H7 (cell line): ENCODE measurements at regions not wholly inside any gene's neighbourhood (a gene's known extent, or its start where the extent isn't known, plus 50 kb on each side); places are given as distances from the start of the nearest gene placed in this dataset.
"Not testable (repeated sequence)": the region's sequence is repeated elsewhere in the genome, so short reads cannot be mapped to it uniquely, and the experiment has no call there.

Experiments used
- DNase-seq: peaks from one replicate; pipeline ENCODE4 v3.0.0; 2012
- H3K27me3 ChIP-seq: 2 replicates; pipeline ENCODE4 v1.6.0; 2011; ENCODE audit warnings: mild to moderate bottlenecking, low read length; ENCODE audit not compliant: control insufficient read depth, insufficient read depth
- H3K36me3 ChIP-seq: replicated peaks from 2 replicates; pipeline ENCODE4 v1.5.1; 2011; ENCODE audit warnings: low read length; ENCODE audit not compliant: control insufficient read depth, insufficient read depth
- H3K4me3 ChIP-seq: 2 replicates; pipeline ENCODE4 v1.5.1; 2011; ENCODE audit warnings: low read depth, mild to moderate bottlenecking, control low read depth, low read length, moderate library complexity; ENCODE audit not compliant: insufficient read depth

DNA sequence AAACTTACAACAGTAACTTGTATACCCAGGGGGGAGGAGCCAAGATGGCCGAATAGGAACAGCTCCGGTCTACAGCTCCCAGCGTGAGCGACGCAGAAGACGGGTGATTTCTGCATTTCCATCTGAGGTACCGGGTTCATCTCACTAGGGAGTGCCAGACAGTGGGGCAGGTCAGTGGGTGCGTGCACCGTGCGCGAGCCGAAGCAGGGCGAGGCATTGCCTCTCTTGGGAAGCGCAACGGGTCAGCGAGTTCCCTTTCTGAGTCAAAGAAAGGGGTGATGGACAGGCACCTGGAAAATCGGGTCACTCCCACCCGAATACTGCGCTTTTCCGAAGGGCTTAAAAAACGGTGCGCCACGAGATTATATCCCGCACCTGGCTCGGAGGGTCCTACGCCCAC lies 278.8 kb downstream of the FAM47B start:
- not testable (repeated sequence) for DNase-seq, H3K27me3 ChIP-seq, H3K36me3 ChIP-seq
- peak overlapping the region; percentile 26; the same call in 1 of the 2 replicates for H3K4me3 ChIP-seq

DNA sequence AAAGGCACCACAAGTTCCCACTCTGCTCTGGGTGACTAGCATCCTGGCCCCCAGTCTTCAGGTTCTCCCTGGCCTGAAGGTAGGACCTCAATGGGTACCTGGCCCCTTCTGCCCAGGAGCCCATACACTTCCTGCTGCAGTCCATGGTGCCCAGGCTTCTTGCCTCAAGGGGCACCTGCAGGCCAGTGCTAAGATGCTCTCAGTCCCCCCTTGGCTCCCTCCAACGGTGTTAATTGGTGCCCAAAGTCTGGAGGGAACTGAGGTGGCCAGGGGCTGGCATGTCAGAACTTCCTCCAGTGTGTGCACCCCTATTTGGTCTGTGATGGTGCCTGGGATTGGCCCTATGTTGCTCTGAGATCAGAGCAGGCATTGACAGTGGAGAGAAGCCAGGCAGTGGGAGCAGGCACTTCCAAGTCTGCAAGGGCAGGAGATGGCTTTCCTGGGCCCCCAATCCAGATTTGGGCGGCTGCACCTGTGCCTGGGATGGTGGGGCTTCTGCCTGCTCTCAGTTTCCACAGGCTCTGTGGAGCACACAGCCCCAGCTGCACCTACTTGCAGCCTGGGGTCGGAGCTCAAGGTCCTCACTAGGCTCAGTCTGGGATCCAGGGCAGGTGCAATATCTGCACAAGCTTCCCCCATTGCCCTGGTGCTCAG lies 301.6 kb downstream of the FAM47B start:
- Histone ChIP-seq H3K4me3 (no peak overlapping the region), H3K27me3 (no peaks in the 10 kb centered on the region), H3K36me3 (no peaks in the 10 kb centered on the region)
- no peak for DNase-seq

DNA sequence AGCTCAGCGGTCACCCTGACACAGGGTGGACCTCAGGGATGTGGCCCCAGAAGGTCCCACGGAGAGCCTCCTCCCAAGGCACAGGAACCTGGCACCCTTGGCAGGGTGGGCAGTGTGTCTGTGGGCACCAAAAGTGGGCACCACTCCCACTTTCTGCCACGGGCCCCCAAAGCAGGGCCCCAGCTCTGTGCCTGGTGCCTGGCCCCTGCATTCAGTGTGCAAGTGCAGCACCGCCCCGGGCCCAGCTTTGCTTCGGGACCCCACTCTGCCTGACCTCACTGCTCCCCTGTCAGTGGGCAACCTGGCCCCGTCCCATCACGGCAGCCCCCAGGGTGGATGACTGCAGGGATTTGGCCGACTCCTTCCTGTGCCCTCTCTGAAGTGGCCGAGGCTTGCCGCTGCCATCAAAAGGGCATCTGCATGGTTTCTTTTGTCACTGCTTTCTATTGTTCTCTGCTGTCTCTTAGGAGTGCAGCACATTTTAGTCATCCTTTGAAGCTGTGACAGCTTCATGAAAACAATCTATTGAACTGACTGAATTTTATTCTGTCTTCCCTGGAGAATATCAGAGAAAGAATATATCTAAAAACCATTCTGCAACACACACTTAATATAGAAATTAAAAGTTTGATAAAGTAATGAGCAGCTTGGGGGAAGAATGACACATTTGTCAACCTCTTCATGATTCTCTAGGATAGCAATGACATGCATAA lies 302.4 kb downstream of the FAM47B start:
- Histone ChIP-seq H3K4me3 (no peak overlapping the region), H3K36me3 (no peaks in the 10 kb centered on the region), H3K27me3 (no peaks in the 10 kb centered on the region)
- peak; percentile 7 for DNase-seq

DNA sequence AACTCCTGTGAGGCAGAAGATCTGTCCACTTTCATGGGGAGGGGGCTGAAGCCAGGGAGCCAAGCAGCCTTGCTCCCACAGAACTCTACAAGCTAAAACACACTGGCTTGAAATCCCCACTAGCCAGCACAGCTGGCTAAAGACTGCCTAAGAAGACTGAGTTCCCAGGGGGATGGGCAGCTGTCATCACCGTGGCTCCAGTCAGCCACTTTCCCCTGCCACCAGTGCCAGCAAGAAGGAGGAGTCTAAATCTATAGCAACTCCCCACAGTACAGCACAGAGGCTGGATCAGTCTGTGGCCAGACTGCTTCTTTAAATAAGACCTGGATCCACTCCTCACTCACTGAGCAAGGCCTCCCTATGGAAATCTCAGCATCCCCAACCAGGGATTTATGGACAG lies 308.6 kb downstream of the FAM47B start:
- H3K27me3 ChIP-seq: no peaks in the 10 kb centered on the region
- no peaks in the 10 kb centered on the region for H3K36me3 ChIP-seq
- no peak for DNase-seq
- no peak overlapping the region for H3K4me3 ChIP-seq

DNA sequence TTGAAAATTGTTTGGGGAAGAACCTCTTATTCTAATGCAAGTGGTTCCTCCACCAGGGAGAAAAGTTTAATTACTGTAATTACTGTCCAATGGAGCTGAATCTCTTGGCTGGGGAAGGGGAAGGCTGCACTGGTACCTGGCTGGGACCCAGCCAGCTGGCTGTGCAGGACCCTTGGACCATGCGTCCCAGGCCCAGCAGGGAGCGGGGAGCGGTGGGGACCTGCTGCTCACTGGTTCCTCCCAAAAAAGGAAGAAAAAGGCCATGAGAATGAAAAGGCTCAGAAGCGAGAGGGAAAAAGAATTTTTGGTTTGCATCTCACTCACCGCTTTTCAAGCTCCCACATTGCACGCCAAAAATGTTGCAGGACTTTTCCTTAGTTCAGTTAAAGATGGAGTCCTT lies 333.5 kb downstream of the FAM47B start:
- no peak for DNase-seq
- no peaks in the 10 kb centered on the region for H3K36me3 ChIP-seq
- H3K4me3 ChIP-seq: no peak overlapping the region
- no peaks in the 10 kb centered on the region for H3K27me3 ChIP-seq

DNA sequence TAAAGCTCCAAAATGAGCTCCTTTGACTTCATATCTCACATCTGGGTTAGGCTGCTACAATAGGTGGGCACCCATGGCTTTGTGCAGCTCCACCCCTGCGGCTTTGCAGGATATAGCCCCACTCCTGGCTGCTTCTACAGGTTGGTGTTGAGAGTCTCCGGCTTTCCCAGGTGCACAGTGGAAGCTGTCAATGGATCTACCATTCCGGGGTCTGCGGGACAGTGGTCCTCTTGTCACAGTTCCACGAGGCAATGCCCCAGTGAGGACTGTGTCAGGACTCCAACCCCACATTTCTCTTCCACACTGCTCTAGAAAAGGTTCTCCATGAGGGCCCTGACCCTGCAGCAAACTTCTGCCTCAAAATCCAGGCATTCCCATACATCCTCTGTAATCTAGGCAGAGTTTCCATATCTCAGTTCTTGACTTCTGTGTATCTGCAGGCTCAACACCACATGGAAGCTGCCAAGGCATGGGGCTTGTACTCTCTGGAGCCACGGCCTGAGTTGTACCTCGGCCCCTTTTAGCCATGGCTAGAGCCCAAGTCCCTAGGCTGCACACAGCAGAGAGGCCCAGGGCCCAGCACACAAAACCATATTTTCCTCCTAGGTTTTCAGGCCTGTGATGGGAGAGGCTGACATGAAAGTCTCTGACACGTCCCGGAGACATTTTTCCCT lies 342.8 kb downstream of the FAM47B start:
- Histone ChIP-seq H3K36me3 (no peaks in the 10 kb centered on the region), H3K27me3 (no peaks in the 10 kb centered on the region), H3K4me3 (no peak overlapping the region)
- DNase-seq: no peak

DNA sequence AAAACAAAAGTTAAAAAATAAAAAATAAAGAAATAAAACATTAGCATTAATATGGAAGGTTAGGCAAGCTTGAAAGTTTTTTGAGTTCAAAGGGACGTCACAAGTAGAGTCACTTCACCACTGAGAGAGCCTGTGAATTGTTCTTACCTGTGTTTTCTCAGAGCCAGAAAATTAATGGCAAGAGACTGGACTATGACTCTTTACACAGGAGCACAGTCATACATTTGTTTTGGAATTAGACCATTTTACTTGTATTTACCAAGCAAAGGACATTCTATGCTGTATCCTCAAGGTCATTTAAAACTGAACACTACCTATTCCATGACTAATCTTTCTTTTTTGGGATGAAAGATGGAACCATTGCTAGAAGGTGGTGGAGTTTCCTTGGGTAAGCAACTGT lies 346.1 kb downstream of the FAM47B start:
- no peak for DNase-seq
- Histone ChIP-seq H3K4me3 (no peak overlapping the region), H3K27me3 (no peaks in the 10 kb centered on the region), H3K36me3 (no peaks in the 10 kb centered on the region)

DNA sequence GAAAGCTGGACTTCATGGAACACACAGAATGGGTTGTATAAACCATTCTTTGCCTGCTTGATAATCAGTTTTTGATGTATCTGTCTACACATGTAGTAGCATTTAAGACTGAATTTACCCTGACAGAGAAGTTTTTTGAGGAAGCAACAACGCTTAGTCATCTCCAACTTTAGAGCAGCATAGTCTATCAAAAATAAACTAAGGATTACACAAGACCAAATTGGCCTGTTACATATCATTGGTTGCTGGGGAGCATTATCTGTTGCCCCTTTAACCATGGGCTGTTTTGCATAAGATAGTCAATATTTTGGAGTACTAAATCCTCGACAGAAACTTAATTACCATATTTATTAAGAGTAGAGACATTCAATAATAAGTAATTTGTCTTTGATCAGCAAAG lies 347.4 kb downstream of the FAM47B start:
- H3K4me3 ChIP-seq: no peak overlapping the region
- DNase-seq: no peak

DNA sequence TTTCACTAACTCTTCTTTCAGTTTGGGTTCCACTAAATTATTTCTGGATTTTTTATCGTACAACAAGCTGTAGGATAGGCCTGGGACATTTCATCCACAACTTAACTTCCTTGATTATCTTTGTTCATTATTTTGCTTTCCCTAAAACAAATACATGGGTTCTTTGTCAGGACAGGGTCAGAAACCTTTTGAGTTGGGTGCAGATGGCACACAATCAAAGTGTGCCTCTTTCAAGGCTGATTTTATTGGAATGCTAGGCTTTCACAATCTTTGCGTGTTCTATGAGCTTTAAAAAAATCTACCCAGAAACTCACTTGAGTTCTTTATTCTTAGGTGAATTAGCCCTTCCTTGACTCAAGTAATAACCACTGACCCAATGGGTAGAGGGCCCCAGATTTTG lies 348.4 kb downstream of the FAM47B start:
- no peak for DNase-seq
- no peaks in the 10 kb centered on the region for H3K36me3 ChIP-seq
- H3K4me3 ChIP-seq: no peak overlapping the region
- no peaks in the 10 kb centered on the region for H3K27me3 ChIP-seq

More for the DNA sequence above, 347.4 kb downstream of the FAM47B start:
- H3K36me3 ChIP-seq: no peaks in the 10 kb centered on the region
- H3K27me3 ChIP-seq: no peaks in the 10 kb centered on the region

DNA sequence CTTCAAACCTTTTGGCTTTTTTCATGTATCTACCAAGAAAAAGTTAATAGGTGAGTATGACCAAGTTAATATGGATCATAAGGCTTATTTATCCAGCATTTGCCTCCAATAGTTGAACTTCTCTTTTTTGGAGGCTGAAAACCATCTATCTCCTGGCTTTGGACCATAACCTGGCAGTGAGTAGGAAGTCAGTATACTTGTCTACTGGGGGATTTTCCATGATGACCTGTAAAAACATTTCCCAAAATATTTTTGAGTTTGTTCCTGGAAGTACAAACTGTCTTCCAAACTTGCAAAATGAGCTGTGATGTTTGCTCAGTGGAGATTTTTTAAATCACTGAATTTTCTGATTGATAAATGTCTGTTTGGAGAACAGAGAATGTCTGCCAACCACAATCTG lies 349.9 kb downstream of the FAM47B start:
- Histone ChIP-seq H3K36me3 (no peaks in the 10 kb centered on the region), H3K27me3 (no peaks in the 10 kb centered on the region), H3K4me3 (no peak overlapping the region)
- no peak for DNase-seq

DNA sequence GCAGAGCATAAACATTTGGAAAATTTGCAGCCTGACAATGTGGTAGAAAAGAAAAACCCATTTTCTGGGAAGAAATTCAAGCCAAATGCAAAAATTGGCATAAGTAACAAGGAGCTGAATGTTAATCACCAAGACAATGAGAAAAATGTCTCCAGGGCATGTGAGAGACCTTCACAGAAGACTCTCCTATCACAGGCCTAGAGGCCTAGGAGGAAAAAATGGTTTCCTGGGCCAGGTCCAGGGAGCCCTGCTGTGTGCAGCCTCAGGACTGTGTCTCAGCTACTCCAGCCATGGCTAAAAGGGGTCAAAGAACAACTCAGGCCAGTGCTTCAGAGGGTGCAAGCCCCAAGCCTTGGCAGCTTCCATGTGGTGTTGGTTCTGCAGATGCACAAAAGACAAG lies 362.4 kb downstream of the FAM47B start:
- not testable (repeated sequence) for H3K27me3 ChIP-seq, DNase-seq, H3K36me3 ChIP-seq, H3K4me3 ChIP-seq

DNA sequence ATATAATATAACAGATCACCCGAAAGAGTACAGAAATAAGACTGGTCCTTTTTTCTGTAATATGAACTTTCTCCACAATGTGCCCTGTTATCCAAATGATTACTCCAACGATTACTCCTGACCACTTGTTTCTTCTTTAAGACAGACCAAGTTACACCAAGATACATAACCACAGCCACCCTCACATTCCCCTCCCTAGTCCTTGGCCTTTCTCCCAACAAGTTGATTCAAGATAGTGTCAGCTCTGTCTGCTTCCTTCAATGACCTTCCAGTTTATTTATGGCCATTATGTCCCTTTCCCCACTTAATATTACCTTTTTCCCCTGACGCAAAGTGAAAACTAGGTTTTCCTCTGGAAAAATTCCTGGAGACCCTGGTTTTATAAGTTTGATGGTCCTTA lies 397.2 kb downstream of the FAM47B start:
- Histone ChIP-seq H3K4me3 (no peak overlapping the region), H3K27me3 (no peaks in the 10 kb centered on the region), H3K36me3 (no peaks in the 10 kb centered on the region)
- no peak for DNase-seq

DNA sequence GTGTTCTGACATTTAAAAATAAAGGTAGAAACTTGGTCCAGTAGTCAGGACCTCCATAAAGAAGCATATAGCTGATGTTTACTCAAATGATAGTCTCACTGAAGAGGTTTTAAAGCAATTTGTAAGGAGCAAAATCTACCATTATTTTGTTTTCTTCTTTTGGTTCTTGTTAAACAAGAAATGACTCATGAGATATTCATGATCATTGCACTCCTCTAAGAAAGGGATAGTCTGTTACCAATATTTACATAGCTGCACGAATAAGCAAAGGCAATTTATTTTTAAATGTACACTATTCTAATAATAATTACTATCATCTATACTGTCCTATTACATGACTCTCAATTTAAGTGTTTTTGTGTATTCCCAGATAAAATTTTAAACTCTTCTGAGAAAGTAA lies 397.9 kb downstream of the FAM47B start:
- Histone ChIP-seq H3K4me3 (no peak overlapping the region), H3K36me3 (no peaks in the 10 kb centered on the region), H3K27me3 (no peaks in the 10 kb centered on the region)
- no peak for DNase-seq

DNA sequence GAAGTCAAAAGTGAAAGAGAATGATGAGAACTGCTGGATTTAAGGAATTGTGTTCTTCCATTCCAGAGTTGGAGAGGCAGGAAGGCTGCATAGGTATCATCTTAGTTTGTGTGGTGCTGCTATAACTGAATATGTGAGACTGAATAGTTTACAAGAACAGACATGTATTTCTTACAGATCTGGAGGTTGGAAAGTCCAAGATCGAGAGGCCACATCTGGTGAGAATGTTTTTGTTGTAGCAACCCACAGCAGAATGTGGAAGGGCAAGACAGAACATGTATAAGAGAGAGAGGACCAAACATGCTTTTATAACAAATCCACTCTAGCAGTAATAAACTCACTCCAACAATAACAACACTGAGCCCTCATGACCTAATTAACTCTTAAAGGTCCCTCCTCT lies 408.6 kb downstream of the FAM47B start:
- no peaks in the 10 kb centered on the region for H3K36me3 ChIP-seq

DNA sequence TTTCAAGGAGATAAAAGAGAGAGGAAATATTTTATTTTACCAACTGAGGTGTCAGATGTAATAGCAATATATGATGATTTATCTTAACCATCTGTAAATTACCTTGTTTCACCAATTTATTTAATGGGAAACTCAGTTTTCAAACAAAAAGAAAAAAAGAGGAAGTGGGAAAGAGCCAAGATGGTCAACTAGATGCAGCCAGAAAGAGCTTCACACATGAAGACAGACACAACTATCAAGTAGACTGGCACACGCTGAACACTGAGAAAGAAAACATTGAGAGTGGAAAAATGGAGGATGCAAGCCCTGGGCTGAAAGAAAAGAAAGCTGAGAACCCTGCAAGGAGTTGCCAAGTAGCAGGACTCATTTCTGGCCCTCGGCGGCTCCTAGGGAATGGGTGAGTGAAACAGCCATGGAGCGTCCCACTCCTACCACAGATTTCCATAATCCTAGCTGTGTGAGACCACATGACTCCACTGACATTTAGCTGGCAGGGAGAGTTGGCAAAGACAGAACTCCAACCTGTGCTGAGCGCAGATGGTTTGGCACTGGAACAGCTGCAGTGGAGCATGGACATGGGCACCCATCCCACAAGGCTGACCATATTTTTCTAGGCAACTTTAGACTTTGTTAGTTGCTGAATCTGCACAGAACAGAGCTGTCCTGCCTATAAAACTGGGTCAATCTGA lies 409.3 kb downstream of the FAM47B start:
- no peaks in the 10 kb centered on the region for H3K36me3 ChIP-seq
- no peak for DNase-seq
- H3K27me3 ChIP-seq: no peaks in the 10 kb centered on the region
- H3K4me3 ChIP-seq: no peak overlapping the region

More for the DNA sequence above, 408.6 kb downstream of the FAM47B start:
- Histone ChIP-seq H3K4me3 (no peak overlapping the region), H3K27me3 (no peaks in the 10 kb centered on the region)
- no peak for DNase-seq
